Stomach (tissue), 8 donors: ENCODE measurements at regions not wholly inside any gene's neighbourhood (a gene's known extent, or its start where the extent isn't known, plus 50 kb on each side); places are given as distances from the start of the nearest gene placed in this dataset.
"Not testable (repeated sequence)": the region's sequence is repeated elsewhere in the genome, so short reads cannot be mapped to it uniquely, and the experiment has no call there.

Experiments used
- DNase-seq, 2 donors: peaks; one replicate each; pipeline versions ENCODE4 v3.0.0 to v3.0.0-alpha.2; 2013 to 2019
- H3K27ac ChIP-seq, 5 donors: fragments of 200-600 bp in 4 of 5; sonication (generic) in 4 of 5; one replicate each; pipeline ENCODE4 v1.5.1; 2013 to 2019; ENCODE audit warnings: mild to moderate bottlenecking in 1 of 5, moderate library complexity in 1 of 5
- H3K27me3 ChIP-seq, 3 donors: fragments of 200-600 bp; sonication (generic); one replicate each; pipeline ENCODE4 v1.5.1; 2017 to 2019; ENCODE audit warnings: mixed run types in 1 of 3
- H3K36me3 ChIP-seq, 4 donors: fragments of 200-600 bp; sonication (generic); 1 replicate in 3 of 4; 2 replicates in 1 of 4; pipeline ENCODE4 v1.5.1; 2016 to 2019
- H3K4me1 ChIP-seq, 4 donors: fragments of 200-600 bp; sonication (generic); one replicate each; pipeline ENCODE4 v1.5.1; 2016 to 2019
- H3K4me3 ChIP-seq, 4 donors: fragments of 200-600 bp; sonication (generic) in 3 of 4; one replicate each; pipeline ENCODE4 v1.5.1; 2016 to 2019; ENCODE audit warnings: mild to moderate bottlenecking in 1 of 4
- H3K9me3 ChIP-seq, 4 donors: fragments of 200-600 bp; sonication (generic); one replicate each; pipeline ENCODE4 v1.5.1; 2016 to 2019
- EP300 ChIP-seq: sonication (generic); formaldehyde crosslinking; IDR thresholded peaks from one replicate; pipeline ENCODE4 v1.6.1; 2017; ENCODE audit warnings: antibody characterized with exemption
- POLR2A ChIP-seq, 4 donors: fragments of 450-650 bp; IDR thresholded peaks; one replicate each; pipeline ENCODE4 v1.6.1; 2016; ENCODE audit warnings: antibody characterized with exemption in 4 of 4, control low read depth in 2 of 4, mild to moderate bottlenecking in 1 of 4, moderate library complexity in 1 of 4
- POLR2AphosphoS5 ChIP-seq, 3 donors: sonication (generic); formaldehyde crosslinking; IDR thresholded peaks; one replicate each; pipeline ENCODE4 v1.6.1; 2016; ENCODE audit warnings: antibody characterized with exemption in 3 of 3
- WGBS, 5 donors: extraction: QIAGEN DNeasy Blood & Tissue Kit in 3 of 5; methylation state at CpG; one replicate each; pipeline versions ENCODE4 v1.1.5 to v1.1.7; 2013 to 2018; 5-methylcytosine and 5-hydroxymethylcytosine counted together
- intact Hi-C: fragments of 100-400 bp; cut with DNase I; formaldehyde crosslinking; loops from one replicate; pipeline ENCODE4 v1.15.1; 2023; ENCODE audit warnings: low total_unique reads
- TF ChIP-seq, protein P1 (sequence below), 7 experiments: fragments of 450-650 bp in 4 of 7; fragments of 200-600 bp in 3 of 7; sonication (generic) in 3 of 7; IDR thresholded peaks; one replicate each; pipeline ENCODE4 v1.5.1; 2016 to 2019; ENCODE audit warnings: antibody characterized with exemption in 7 of 7, control low read depth in 2 of 7, mild to moderate bottlenecking in 1 of 7
- donor health status: healthy with polysubstance abuse.
- donor health status: Bipolar disorder and iron deficiency.
- donor health status: healthy.

- no peak overlapping the region for H3K27ac ChIP-seq
- WGBS, 5 donors, result 87 to 90% (median 88%) methylated on average over 4 of the region's 4 CpGs
- no peaks in the 10 kb centered on the region for H3K9me3 ChIP-seq
- no peaks in the 10 kb centered on the region for H3K27me3 ChIP-seq
- no peak for DNase-seq
- no peaks in the 10 kb centered on the region for H3K36me3 ChIP-seq
- TF ChIP-seq POLR2A (IDR thresholded peaks at IDR 0.05), result no peak
- TF ChIP-seq, protein P1, sequence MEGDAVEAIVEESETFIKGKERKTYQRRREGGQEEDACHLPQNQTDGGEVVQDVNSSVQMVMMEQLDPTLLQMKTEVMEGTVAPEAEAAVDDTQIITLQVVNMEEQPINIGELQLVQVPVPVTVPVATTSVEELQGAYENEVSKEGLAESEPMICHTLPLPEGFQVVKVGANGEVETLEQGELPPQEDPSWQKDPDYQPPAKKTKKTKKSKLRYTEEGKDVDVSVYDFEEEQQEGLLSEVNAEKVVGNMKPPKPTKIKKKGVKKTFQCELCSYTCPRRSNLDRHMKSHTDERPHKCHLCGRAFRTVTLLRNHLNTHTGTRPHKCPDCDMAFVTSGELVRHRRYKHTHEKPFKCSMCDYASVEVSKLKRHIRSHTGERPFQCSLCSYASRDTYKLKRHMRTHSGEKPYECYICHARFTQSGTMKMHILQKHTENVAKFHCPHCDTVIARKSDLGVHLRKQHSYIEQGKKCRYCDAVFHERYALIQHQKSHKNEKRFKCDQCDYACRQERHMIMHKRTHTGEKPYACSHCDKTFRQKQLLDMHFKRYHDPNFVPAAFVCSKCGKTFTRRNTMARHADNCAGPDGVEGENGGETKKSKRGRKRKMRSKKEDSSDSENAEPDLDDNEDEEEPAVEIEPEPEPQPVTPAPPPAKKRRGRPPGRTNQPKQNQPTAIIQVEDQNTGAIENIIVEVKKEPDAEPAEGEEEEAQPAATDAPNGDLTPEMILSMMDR (IDR thresholded peaks at IDR 0.05), result no peak
- TF ChIP-seq EP300, result no peak
- no peak for TF ChIP-seq POLR2AphosphoS5 (IDR thresholded peaks at IDR 0.05)
- no peaks in the 10 kb centered on the region for H3K4me1 ChIP-seq
- intact Hi-C loops, result no loop called here
- no peak overlapping the region for H3K4me3 ChIP-seq
Observed at GRCh38 chr1:69109277-69109676, 458.4 kb upstream of the LRRC7 start.

- H3K4me3 ChIP-seq, result no peak overlapping the region
- intact Hi-C loops, result no loop called here
- H3K27ac ChIP-seq, result no peak overlapping the region
Observed at GRCh38 chr1:69110851-69111250, 456.9 kb upstream of the LRRC7 start.

GRCh38 chr1:69120126-69120741 lies 447.5 kb upstream of the LRRC7 start:
- 82 to 90% (median 84%) methylated on average over 17 to 24 of the region's 24 CpGs for WGBS, 5 donors
- H3K4me1 ChIP-seq, H3K27me3 ChIP-seq, H3K36me3 ChIP-seq, H3K4me3 ChIP-seq, H3K9me3 ChIP-seq, intact Hi-C loops, DNase-seq, H3K27ac ChIP-seq: not testable (repeated sequence)

More at GRCh38 chr1:69110851-69111250, 456.9 kb upstream of the LRRC7 start:
- no peak for TF ChIP-seq POLR2A (IDR thresholded peaks at IDR 0.05)
- no peak for TF ChIP-seq POLR2AphosphoS5 (IDR thresholded peaks at IDR 0.05)
- TF ChIP-seq, protein P1 (IDR thresholded peaks at IDR 0.05), result no peak
- TF ChIP-seq EP300, result no peak
- no peak for DNase-seq
- WGBS, 5 donors, result 28 to 61% (median 48%) methylated on average over 1 of the region's 1 CpG
- Histone ChIP-seq H3K9me3 (no peaks in the 10 kb centered on the region), H3K36me3 (no peaks in the 10 kb centered on the region), H3K4me1 (no peaks in the 10 kb centered on the region), H3K27me3 (no peaks in the 10 kb centered on the region)

- WGBS, 5 donors, result 83 to 93% (median 89%) methylated on average over 3 of the region's 3 CpGs
- no peaks in the 10 kb centered on the region for H3K36me3 ChIP-seq
- H3K27ac ChIP-seq, result no peak overlapping the region
- TF ChIP-seq POLR2A (IDR thresholded peaks at IDR 0.05) (no peak), POLR2AphosphoS5 (IDR thresholded peaks at IDR 0.05) (no peak), EP300 (no peak)
- TF ChIP-seq, protein P1 (IDR thresholded peaks at IDR 0.05), result no peak
- no peak overlapping the region for H3K4me3 ChIP-seq
- intact Hi-C loops, result no loop called here
- H3K4me1 ChIP-seq, result peaks cover 0 to 8% (median 0%) of the 10 kb centered on the region in 4 donors
- no peak for DNase-seq
- H3K9me3 ChIP-seq, result no peaks in the 10 kb centered on the region
- H3K27me3 ChIP-seq, result no peaks in the 10 kb centered on the region
Observed at GRCh38 chr1:69120817-69121216, 446.9 kb upstream of the LRRC7 start.

DNA sequence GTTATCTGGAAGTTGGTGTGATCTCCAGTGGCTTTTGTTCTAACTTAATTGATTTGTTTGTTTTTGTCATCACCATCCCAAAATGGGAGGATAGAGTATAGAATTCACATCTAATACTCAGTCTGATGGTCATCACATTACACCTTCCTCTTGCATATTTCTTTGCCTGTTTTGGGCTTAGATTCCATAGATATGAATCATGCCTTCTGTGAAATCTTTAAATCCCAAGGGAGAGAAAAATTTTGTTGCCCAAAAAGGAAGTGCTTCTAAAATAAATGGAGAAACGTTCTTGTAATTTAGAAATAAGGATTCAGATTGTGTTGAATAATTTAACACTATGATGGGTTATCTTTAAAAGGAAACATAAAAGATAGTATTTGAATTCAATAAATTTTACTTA lies 446.0 kb upstream of the LRRC7 start:
- intact Hi-C loops, result no loop called here
- TF ChIP-seq, protein P1 (IDR thresholded peaks at IDR 0.05), result no peak
- no peak for TF ChIP-seq POLR2A (IDR thresholded peaks at IDR 0.05)
- no peak for TF ChIP-seq POLR2AphosphoS5 (IDR thresholded peaks at IDR 0.05)
- no peak for TF ChIP-seq EP300
- Histone ChIP-seq H3K27me3 (no peaks in the 10 kb centered on the region), H3K4me1 (peaks cover 0 to 10% (median 0%) of the 10 kb centered on the region in 4 donors), H3K36me3 (no peaks in the 10 kb centered on the region), H3K4me3 (no peak overlapping the region), H3K9me3 (no peaks in the 10 kb centered on the region), H3K27ac (no peak overlapping the region)
- no peak for DNase-seq
- WGBS, 5 donors, result 40 to 61% (median 54%) methylated on average over 1 of the region's 1 CpG
